ENCODE measurements at regions not wholly inside any gene's neighbourhood (a gene's known extent, or its start where the extent isn't known, plus 50 kb on each side); places are given as distances from the start of the nearest gene placed in this dataset.

GRCh38 chr16:52705122-52705521 lies 158.2 kb upstream of the TOX3 start:
- TF ChIP-seq CTCF (IDR thresholded peaks at IDR 0.05; ENCODE audit: low read length) (no peak), EZH2 (optimal IDR thresholded peaks at IDR 0.05; ENCODE audit: low read depth, low read length) (no peak), EZH2phosphoT487 (IDR thresholded peaks at IDR 0.05; ENCODE audit: low read length) (no peak)
